ENCODE measurements at regions not wholly inside any gene's neighbourhood (a gene's known extent, or its start where the extent isn't known, plus 50 kb on each side); places are given as distances from the start of the nearest gene placed in this dataset.

- no peak for TF ChIP-seq CTCF (IDR thresholded peaks at IDR 0.05)
- TF ChIP-seq POLR2A (IDR thresholded peaks at IDR 0.05): no peak
- TF ChIP-seq EP300 (IDR thresholded peaks at IDR 0.05): no peak
These were observed 592.0 kb downstream of the CHSY3 start for GRCh38 chr5:130496215-130496614.
